ENCODE measurements at regions not wholly inside any gene's neighbourhood (a gene's known extent, or its start where the extent isn't known, plus 50 kb on each side); places are given as distances from the start of the nearest gene placed in this dataset.

DNA sequence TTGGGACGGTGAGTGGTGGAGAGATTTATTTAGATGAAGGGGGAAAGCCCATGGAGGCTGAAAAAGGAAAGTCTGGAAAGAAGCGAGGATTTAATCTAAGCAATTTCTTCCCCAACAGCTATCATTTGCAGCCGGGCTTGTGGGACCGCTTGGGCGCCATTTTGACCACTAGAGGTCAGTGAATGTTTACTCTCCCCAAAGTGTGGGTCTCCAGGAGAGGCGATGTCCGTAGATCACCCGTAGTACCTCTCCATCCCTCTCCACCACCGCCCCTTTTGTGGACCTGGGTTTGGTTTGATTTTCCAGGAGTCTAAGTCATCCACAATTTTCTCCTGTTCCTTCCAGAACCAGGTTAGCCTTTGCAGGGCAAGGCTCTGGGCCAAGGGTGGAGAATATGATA is 91.2 kb upstream of the PARP11 start:
- TF ChIP-seq, protein P1, sequence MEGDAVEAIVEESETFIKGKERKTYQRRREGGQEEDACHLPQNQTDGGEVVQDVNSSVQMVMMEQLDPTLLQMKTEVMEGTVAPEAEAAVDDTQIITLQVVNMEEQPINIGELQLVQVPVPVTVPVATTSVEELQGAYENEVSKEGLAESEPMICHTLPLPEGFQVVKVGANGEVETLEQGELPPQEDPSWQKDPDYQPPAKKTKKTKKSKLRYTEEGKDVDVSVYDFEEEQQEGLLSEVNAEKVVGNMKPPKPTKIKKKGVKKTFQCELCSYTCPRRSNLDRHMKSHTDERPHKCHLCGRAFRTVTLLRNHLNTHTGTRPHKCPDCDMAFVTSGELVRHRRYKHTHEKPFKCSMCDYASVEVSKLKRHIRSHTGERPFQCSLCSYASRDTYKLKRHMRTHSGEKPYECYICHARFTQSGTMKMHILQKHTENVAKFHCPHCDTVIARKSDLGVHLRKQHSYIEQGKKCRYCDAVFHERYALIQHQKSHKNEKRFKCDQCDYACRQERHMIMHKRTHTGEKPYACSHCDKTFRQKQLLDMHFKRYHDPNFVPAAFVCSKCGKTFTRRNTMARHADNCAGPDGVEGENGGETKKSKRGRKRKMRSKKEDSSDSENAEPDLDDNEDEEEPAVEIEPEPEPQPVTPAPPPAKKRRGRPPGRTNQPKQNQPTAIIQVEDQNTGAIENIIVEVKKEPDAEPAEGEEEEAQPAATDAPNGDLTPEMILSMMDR (IDR thresholded peaks at IDR 0.05): peak in 6 of 7 experiments; percentile 7 to 45 (median 31)
- TF ChIP-seq POLR2A (IDR thresholded peaks at IDR 0.05): no peak
